ENCODE measurements at regions not wholly inside any gene's neighbourhood (a gene's known extent, or its start where the extent isn't known, plus 50 kb on each side); places are given as distances from the start of the nearest gene placed in this dataset.

- Histone ChIP-seq H3K9me3 (ENCODE audit: low read depth, low read length) (no peaks in the 10 kb centered on the region), H3K27ac (peak overlapping the region; percentile 77), H3K36me3 (ENCODE audit: insufficient read depth, low read length) (no peaks in the 10 kb centered on the region), H3K4me3 (peak overlapping the region; percentile 53; the same call in 1 of the 2 replicates), H3K9ac (ENCODE audit: insufficient read length) (peak overlapping the region; percentile 63)
- TF ChIP-seq FOXP2 (optimal IDR thresholded peaks at IDR 0.05; ENCODE audit: control extremely low read depth, extremely low read length, insufficient read depth) (no peak), EZH2 (IDR thresholded peaks at IDR 0.05) (no peak), POLR2AphosphoS5 (IDR thresholded peaks at IDR 0.05; ENCODE audit: borderline replicate concordance, low read depth, low read length) (no peak)
- no peak for DNase-seq (ENCODE audit: low read depth, low spot score)
Measured at GRCh38 chr10:3248526-3249306, 76.1 kb upstream of the PITRM1 start.

GRCh38 chr10:3245395-3245794 is 72.8 kb upstream of the PITRM1 start:
- Histone ChIP-seq H3K9me3 (ENCODE audit: low read depth, low read length) (no peaks in the 10 kb centered on the region), H3K4me3 (no peak overlapping the region), H3K9ac (ENCODE audit: insufficient read length) (no peak overlapping the region), H3K36me3 (ENCODE audit: insufficient read depth, low read length) (no peaks in the 10 kb centered on the region), H3K27ac (no peak overlapping the region)
- no peak for TF ChIP-seq POLR2AphosphoS5 (IDR thresholded peaks at IDR 0.05; ENCODE audit: borderline replicate concordance, low read depth, low read length)
- TF ChIP-seq FOXP2 (optimal IDR thresholded peaks at IDR 0.05; ENCODE audit: control extremely low read depth, extremely low read length, insufficient read depth) = no peak
- TF ChIP-seq EZH2 (IDR thresholded peaks at IDR 0.05) = no peak
- DNase-seq (ENCODE audit: low read depth, low spot score) = no peak

GRCh38 chr10:3241967-3242650 is 69.5 kb upstream of the PITRM1 start:
- Histone ChIP-seq H3K9me3 (ENCODE audit: low read depth, low read length) (no peaks in the 10 kb centered on the region), H3K27ac (no peak overlapping the region), H3K36me3 (ENCODE audit: insufficient read depth, low read length) (no peaks in the 10 kb centered on the region), H3K9ac (ENCODE audit: insufficient read length) (no peak overlapping the region), H3K4me3 (no peak overlapping the region)
- no peak for DNase-seq (ENCODE audit: low read depth, low spot score)
- TF ChIP-seq FOXP2 (optimal IDR thresholded peaks at IDR 0.05; ENCODE audit: control extremely low read depth, extremely low read length, insufficient read depth) = no peak
- no peak for TF ChIP-seq EZH2 (IDR thresholded peaks at IDR 0.05)
- no peak for TF ChIP-seq POLR2AphosphoS5 (IDR thresholded peaks at IDR 0.05; ENCODE audit: borderline replicate concordance, low read depth, low read length)

GRCh38 chr10:3241274-3241921 is 68.8 kb upstream of the PITRM1 start:
- Histone ChIP-seq H3K9me3 (ENCODE audit: low read depth, low read length) (no peaks in the 10 kb centered on the region), H3K9ac (ENCODE audit: insufficient read length) (no peak overlapping the region), H3K36me3 (ENCODE audit: insufficient read depth, low read length) (no peaks in the 10 kb centered on the region), H3K4me3 (no peak overlapping the region), H3K27ac (no peak overlapping the region)
- no peak for DNase-seq (ENCODE audit: low read depth, low spot score)
- no peak for TF ChIP-seq POLR2AphosphoS5 (IDR thresholded peaks at IDR 0.05; ENCODE audit: borderline replicate concordance, low read depth, low read length)
- no peak for TF ChIP-seq FOXP2 (optimal IDR thresholded peaks at IDR 0.05; ENCODE audit: control extremely low read depth, extremely low read length, insufficient read depth)
- no peak for TF ChIP-seq EZH2 (IDR thresholded peaks at IDR 0.05)

- H3K4me3 ChIP-seq = no peak overlapping the region
- H3K9me3 ChIP-seq (ENCODE audit: low read depth, low read length) = no peaks in the 10 kb centered on the region
- no peak for TF ChIP-seq EZH2 (IDR thresholded peaks at IDR 0.05)
- TF ChIP-seq POLR2AphosphoS5 (IDR thresholded peaks at IDR 0.05; ENCODE audit: borderline replicate concordance, low read depth, low read length) = no peak
- no peak for TF ChIP-seq FOXP2 (optimal IDR thresholded peaks at IDR 0.05; ENCODE audit: control extremely low read depth, extremely low read length, insufficient read depth)
- no peak for DNase-seq (ENCODE audit: low read depth, low spot score)
- no peak overlapping the region for H3K27ac ChIP-seq
- no peaks in the 10 kb centered on the region for H3K36me3 ChIP-seq (ENCODE audit: insufficient read depth, low read length)
- H3K9ac ChIP-seq (ENCODE audit: insufficient read length) = no peak overlapping the region
Measured at GRCh38 chr10:3239920-3240894, 67.6 kb upstream of the PITRM1 start.

- Histone ChIP-seq H3K27ac (no peak overlapping the region), H3K9ac (ENCODE audit: insufficient read length) (no peak overlapping the region), H3K9me3 (ENCODE audit: low read depth, low read length) (no peaks in the 10 kb centered on the region), H3K4me3 (no peak overlapping the region), H3K36me3 (ENCODE audit: insufficient read depth, low read length) (no peaks in the 10 kb centered on the region)
- TF ChIP-seq EZH2 (IDR thresholded peaks at IDR 0.05) (no peak), FOXP2 (optimal IDR thresholded peaks at IDR 0.05; ENCODE audit: control extremely low read depth, extremely low read length, insufficient read depth) (no peak), POLR2AphosphoS5 (IDR thresholded peaks at IDR 0.05; ENCODE audit: borderline replicate concordance, low read depth, low read length) (no peak)
- no peak for DNase-seq (ENCODE audit: low read depth, low spot score)
Measured at GRCh38 chr10:3239066-3239919, 66.7 kb upstream of the PITRM1 start.
